ENCODE measurements at regions not wholly inside any gene's neighbourhood (a gene's known extent, or its start where the extent isn't known, plus 50 kb on each side); places are given as distances from the start of the nearest gene placed in this dataset.
A peak's percentile ranks its signal among the peaks of the same experiment; 100 is the strongest.
"Not testable (repeated sequence)": the region's sequence is repeated elsewhere in the genome, so short reads cannot be mapped to it uniquely, and the experiment has no call there.

DNA sequence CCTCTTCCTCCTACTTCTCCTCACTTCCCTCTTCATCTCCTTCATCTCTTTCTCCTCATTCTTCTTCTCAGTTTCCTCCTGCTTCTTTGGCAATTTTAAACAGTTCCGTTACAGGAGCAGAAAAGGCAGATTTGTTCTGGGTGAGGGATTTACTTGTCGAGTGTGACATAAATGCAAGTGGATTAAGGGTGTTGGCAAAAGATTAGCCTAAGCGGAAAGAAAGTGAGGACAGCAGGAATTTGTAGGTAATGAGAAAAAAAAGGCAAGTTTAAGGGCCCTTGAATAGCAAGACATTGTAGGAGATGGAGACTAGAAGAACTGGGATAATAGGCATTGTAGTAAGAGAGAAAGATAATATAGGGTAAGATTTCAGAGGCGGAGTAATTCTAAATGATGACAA is 841.6 kb downstream of the RAPGEF2 start:
- H3K4me3 ChIP-seq (ENCODE audit: low read depth, low read length): no peak overlapping the region
- no peak for TF ChIP-seq CTCF (IDR thresholded peaks at IDR 0.05; ENCODE audit: low read depth, low read length)

GRCh38 chr4:159946983-159947615 is 844.2 kb downstream of the RAPGEF2 start:
- H3K4me3 ChIP-seq (ENCODE audit: low read depth, low read length): no peak overlapping the region
- peak; percentile 28; the same call in 1 of the 2 replicates for TF ChIP-seq CTCF (IDR thresholded peaks at IDR 0.05; ENCODE audit: low read depth, low read length)

- no peak overlapping the region for H3K4me3 ChIP-seq (ENCODE audit: low read depth, low read length)
- TF ChIP-seq CTCF (IDR thresholded peaks at IDR 0.05; ENCODE audit: low read depth, low read length): no peak
Measured at GRCh38 chr4:159950707-159951106, 847.8 kb downstream of the RAPGEF2 start.

DNA sequence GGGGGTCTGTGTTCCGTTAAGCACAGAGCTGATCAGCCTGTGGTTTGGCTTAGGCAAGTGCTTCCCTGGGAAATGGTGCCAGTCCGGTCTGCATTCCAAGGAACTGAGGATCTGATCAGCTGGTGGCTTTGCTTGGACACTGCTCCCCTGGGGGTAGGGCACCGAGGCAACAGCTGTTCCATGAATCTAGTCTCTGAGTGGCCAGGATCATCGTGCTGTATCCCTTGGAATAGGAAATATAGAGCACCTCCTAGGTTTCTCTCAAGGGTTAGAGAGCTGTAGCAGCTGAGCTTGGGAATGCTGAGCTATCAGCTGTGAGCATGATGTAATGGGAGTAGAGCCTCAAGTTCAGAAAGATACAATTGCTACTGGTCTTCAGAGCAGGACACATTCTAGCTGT is 863.9 kb downstream of the RAPGEF2 start:
- no peak for TF ChIP-seq CTCF (IDR thresholded peaks at IDR 0.05; ENCODE audit: low read depth, low read length)
- H3K4me3 ChIP-seq (ENCODE audit: low read depth, low read length): no peak overlapping the region

- H3K4me3 ChIP-seq (ENCODE audit: low read depth, low read length): not testable (repeated sequence)
Measured at GRCh38 chr4:159976871-159977482, 874.1 kb downstream of the RAPGEF2 start.

DNA sequence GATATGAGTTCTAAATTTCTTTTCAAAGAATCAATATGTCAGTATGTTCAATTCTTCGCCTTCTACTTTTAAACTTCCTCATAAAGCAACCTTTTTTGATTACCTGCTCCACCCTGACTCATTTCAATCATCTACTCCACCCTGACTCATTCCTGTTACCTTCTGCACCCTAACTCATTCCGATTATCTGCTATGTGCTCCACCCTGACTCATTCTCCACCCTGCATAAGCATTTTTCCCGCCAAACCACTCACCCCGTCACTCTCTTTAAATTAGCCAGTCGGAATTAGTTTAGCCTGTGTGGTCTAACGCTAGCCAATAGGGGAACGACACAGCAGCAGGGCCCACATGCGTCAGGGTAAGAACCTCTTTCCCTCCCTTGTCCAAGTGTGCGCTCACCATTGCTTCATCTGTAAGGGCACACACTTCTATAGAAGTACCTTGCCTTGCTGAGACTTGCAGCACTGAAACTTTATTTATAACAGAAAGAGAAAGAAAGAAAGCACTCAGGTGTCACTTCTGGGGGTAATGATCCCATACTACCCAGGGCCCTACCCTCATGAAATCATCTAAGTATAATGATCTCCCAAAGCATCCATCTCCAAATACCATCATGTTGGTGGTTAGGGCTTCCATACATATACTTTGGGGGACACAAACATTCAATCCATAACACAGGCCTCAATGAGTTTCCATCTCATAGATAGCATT is 875.2 kb downstream of the RAPGEF2 start:
- no peak overlapping the region for H3K4me3 ChIP-seq (ENCODE audit: low read depth, low read length)
- no peak for TF ChIP-seq CTCF (IDR thresholded peaks at IDR 0.05; ENCODE audit: low read depth, low read length)

DNA sequence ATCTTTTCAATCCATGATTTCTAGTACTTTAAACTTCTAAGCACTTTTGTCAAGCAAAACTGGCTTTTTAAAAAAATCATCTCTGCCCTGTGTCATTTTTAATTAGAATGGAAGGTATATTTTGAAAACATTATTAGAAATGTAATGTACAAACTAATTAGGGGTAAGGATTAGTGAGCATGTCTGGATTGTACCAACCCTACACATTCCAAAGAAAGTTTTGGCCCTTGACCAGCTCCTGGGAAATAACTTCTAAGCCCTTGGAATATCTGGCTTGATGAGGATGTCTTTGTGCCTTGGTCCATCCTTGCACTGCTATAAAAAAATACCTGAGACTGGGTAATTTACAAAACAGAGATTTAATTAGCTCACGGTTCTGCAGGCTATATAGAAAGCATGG is 876.5 kb downstream of the RAPGEF2 start:
- H3K4me3 ChIP-seq (ENCODE audit: low read depth, low read length): no peak overlapping the region
- TF ChIP-seq CTCF (IDR thresholded peaks at IDR 0.05; ENCODE audit: low read depth, low read length): no peak
